GM18505 (cell line): ENCODE measurements at regions not wholly inside any gene's neighbourhood (a gene's known extent, or its start where the extent isn't known, plus 50 kb on each side); places are given as distances from the start of the nearest gene placed in this dataset.

ENCODE experiments used
- ATAC-seq: cut with Tn5 transposase; IDR thresholded peaks from one replicate; pipeline ENCODE4 v1.9.1; 2021; ENCODE audit not compliant: unreplicated experiment
- POLR2A ChIP-seq: IDR thresholded peaks from 4 replicates; pipeline ENCODE4 v1.6.1; 2011; ENCODE audit warnings: borderline replicate concordance; ENCODE audit not compliant: insufficient read depth, insufficient read length; ENCODE audit errors: extremely low read depth

GRCh38 chr5:10921160-10921559 is 160.1 kb upstream of the DAP start:
- ATAC-seq: no peak
- TF ChIP-seq POLR2A: no peak

GRCh38 chr5:10920400-10920799 is 159.4 kb upstream of the DAP start:
- no peak for TF ChIP-seq POLR2A
- no peak for ATAC-seq

DNA sequence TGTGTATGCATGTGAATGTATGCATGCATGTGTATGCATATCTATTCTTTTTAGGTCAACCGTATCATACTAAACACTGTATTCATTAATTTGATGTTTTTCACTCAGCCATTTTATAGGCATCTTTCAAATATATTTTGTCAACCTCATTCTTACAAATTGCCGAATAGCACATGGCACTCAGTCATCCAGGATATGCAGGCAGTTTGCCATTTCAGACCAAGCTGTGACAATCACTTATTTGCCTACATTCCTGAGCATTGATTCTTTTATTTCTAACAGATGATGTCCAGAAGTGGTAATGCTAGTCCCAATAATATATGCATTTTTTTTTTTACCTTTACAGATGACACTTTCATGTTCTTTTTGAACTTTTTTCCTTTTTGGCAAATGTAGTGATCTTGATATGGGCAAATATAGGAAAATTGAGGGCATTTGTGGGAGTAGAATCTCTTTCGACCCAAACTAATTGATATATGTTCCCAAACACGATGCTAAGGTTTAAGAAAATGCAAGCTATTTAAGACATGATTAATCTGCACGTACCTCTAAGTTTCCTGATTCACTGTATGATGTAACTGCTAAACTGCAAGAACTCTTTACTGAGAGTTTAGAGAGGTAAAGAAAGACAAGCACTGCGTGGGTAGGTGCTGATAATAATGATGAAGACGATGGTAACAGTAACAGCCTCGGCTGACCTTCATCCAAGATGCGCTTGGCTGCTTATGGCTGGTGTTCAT is 153.9 kb upstream of the DAP start:
- no peak for TF ChIP-seq POLR2A
- ATAC-seq: no peak

- TF ChIP-seq POLR2A: no peak
- ATAC-seq: no peak
Observed at GRCh38 chr5:10913841-10914240, 152.8 kb upstream of the DAP start.

- no peak for TF ChIP-seq POLR2A
- no peak for ATAC-seq
Observed at GRCh38 chr5:10913181-10913810, 152.3 kb upstream of the DAP start.

GRCh38 chr5:10912435-10912834 is 151.4 kb upstream of the DAP start:
- no peak for ATAC-seq
- TF ChIP-seq POLR2A: no peak

DNA sequence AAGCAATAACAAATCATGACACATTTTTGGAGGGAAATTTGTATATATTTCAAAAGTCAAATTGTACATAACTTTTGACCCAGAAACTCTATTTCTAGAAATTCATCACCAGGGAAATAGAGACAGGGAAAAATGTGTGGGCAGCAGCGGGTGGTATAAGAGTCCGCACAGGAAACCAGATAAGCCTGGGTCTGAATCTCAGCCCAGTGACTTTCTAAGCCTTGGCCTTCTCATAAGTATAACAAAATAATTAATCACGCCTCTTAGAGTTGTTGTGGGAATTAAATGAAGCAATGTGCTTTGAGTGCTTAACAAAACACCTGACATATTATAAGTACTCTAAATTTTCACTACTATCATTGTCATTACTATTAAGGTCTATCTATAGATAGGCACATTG is 149.2 kb upstream of the DAP start:
- TF ChIP-seq POLR2A: no peak
- no peak for ATAC-seq

GRCh38 chr5:10904862-10905432 is 143.9 kb upstream of the DAP start:
- no peak for ATAC-seq
- TF ChIP-seq POLR2A: no peak

DNA sequence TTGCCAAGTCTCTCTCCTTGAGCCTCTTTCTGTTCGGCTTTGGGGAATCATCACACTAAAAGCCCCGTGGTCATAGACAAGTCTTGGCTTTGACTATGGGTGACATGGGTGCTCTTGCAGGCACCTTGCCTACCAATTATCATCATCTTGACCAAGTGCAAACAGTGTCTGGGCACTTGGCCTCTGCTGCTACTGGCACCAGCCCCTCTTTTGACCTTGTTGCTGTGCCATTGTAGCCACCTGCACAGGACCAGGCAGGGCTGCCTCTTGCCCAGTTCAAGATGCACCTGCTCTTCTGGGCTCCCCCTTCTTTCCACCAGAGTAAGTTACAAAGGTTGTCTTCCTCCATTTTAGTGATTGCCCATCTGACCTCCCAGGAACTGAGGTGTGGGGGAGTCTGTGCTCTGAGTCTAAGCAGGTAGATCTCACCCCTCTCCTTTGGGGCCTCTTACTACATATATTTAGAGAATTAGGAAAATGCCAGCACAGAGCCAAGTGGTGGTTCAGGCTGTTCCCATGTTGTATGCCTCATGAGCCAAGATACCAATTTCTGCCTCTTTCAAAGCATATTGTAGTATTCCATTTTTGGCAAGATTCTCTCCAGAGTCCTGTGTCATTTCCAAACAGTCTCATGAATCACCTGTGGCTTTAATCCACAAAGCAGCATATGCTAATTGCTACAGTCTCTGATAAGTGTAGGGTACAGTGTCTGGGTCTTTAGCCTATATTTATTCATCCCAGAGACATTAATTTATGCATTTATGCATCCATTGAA is 142.9 kb upstream of the DAP start:
- no peak for ATAC-seq
- TF ChIP-seq POLR2A: no peak

DNA sequence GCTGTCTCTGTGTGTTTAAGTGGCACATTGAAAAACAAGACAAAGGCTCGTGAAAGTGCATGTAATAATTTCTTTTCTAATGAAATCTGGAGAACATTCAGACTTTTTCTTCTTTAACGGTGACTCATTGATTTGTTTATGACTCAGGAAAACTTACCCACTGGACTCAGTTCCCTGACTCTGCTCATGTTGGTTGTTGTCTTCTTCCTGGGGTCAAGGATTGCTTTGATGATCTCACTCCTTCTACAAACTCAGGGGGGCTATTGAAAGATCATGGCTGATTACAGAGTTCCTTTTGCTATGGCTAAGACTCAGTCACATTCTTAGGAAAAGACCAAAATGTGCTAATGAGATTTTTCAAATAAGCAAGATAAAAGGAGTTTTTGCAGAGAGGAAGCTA is 141.1 kb upstream of the DAP start:
- no peak for ATAC-seq
- no peak for TF ChIP-seq POLR2A

GRCh38 chr5:10898514-10898913 is 137.5 kb upstream of the DAP start:
- no peak for TF ChIP-seq POLR2A
- no peak for ATAC-seq

DNA sequence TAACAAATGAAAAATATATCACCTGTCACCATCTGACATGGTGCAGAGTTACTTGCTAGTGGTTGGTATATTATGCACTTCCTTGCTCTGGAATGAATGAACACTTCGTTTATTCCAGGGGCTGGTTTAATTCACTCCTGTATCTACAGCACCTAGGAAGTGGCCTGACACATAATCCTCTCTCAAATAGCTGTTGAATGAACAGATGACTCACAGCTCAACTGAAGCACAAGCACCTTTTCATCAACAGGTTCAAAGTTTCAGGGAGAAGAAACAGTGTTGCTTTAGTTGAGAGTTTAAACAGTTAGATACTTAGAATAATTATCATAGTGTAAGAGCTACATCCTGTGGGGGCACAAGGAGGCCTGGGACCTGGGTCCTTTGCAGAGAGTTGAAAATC is 135.0 kb upstream of the DAP start:
- ATAC-seq: no peak

GRCh38 chr5:10894445-10895054 is 133.5 kb upstream of the DAP start:
- no peak for ATAC-seq
- TF ChIP-seq POLR2A: no peak

More for the DNA sequence above, 135.0 kb upstream of the DAP start:
- TF ChIP-seq POLR2A: no peak
